Adrenal gland (tissue), 9 donors: ENCODE measurements at regions not wholly inside any gene's neighbourhood (a gene's known extent, or its start where the extent isn't known, plus 50 kb on each side); places are given as distances from the start of the nearest gene placed in this dataset.

Source experiments
- DNase-seq, 7 donors: peaks; one replicate each; pipeline ENCODE4 v3.0.0-alpha.2; 2019 to 2020
- H3K27ac ChIP-seq, 5 donors: fragments of 200-600 bp; sonication (generic) in 4 of 5; 1 replicate in 3 of 5; 2 replicates in 2 of 5; pipeline versions ENCODE4 v1.5.1 to v1.8.0; 2016 to 2020; ENCODE audit warnings: mild to moderate bottlenecking in 1 of 5
- H3K27me3 ChIP-seq: fragments of 200-600 bp; 2 replicates; pipeline ENCODE4 v1.8.0; 2021
- H3K36me3 ChIP-seq, 2 donors: fragments of 200-600 bp; replicated peaks in 1 of 2; 1 replicate in 1 of 2; 2 replicates in 1 of 2; pipeline versions ENCODE4 v1.5.1 to v1.8.0; 2018 to 2022
- H3K4me1 ChIP-seq, 2 donors: fragments of 200-600 bp; replicated peaks in 1 of 2; 1 replicate in 1 of 2; 2 replicates in 1 of 2; pipeline versions ENCODE4 v1.5.1 to v1.8.0; 2018 to 2021
- H3K4me3 ChIP-seq, 4 donors: fragments of 200-600 bp; sonication (generic) in 3 of 4; one replicate each; pipeline ENCODE4 v1.5.1; 2016 to 2018
- H3K9me3 ChIP-seq, 3 donors: fragments of 200-600 bp; sonication (generic) in 1 of 3; replicated peaks in 1 of 3; 1 replicate in 2 of 3; 2 replicates in 1 of 3; pipeline versions ENCODE4 v1.5.1 to v1.8.0; 2016 to 2021
- POLR2A ChIP-seq, 2 donors: fragments of 450-650 bp; IDR thresholded peaks; one replicate each; pipeline ENCODE4 v1.6.1; 2017; ENCODE audit warnings: antibody characterized with exemption in 2 of 2, mild to moderate bottlenecking in 2 of 2, moderate library complexity in 1 of 2
- WGBS, 4 donors: extraction: QIAGEN DNeasy Blood & Tissue Kit in 2 of 4; methylation state at CpG; one replicate each; pipeline versions ENCODE4 v1.1.5 to v1.1.7; 2013 to 2017; 5-methylcytosine and 5-hydroxymethylcytosine counted together
- intact Hi-C, 2 donors: fragments of 100-400 bp; cut with DNase I; formaldehyde crosslinking; loops; one replicate each; pipeline versions ENCODE4 v1.14.1 to v1.15.0; 2022 to 2023
- TF ChIP-seq, protein P1 (sequence below), 6 experiments: fragments of 450-650 bp in 4 of 6; fragments of 200-600 bp in 2 of 6; sonication (generic) in 1 of 6; IDR thresholded peaks; 1 replicate in 5 of 6; 2 replicates in 1 of 6; pipeline versions ENCODE4 v1.5.1 to v1.8.0; 2016 to 2021; ENCODE audit warnings: antibody characterized with exemption in 6 of 6, mild to moderate bottlenecking in 2 of 6, moderate library complexity in 1 of 6
- donor health status: healthy with polysubstance abuse.
- donor health status: Bipolar disorder and iron deficiency.
- donor health status: DM: yes; HTN: yes; CAD: no.
- donor health status: DM: no; HTN: no; CAD: no.
- donor health status: DM: no; HTN: no; CAD: no.

DNA sequence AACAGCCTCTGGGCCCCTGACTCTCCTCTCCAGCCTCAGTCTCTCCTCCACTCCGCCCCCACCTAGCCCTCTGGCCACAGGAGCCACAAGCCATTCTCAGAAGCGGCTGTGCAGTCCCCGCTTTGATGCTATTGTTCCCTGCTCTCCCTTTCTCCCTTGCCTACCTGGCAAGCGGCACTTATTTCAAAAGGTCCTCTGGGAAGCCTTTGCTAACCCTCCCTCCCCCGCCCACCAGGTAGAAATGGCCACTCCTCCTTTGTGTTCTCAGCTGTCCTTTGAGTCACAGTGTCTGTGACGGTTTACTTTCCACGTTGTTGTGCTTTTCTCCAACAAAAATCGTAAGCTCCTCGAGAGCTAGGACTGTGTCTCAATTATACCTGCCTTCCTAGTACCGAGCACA is 338.4 kb upstream of the PROX1 start:
- intact Hi-C loops = no loop called here
- Histone ChIP-seq H3K36me3 (no peaks in the 10 kb centered on the region), H3K27me3 (no peaks in the 10 kb centered on the region), H3K27ac (no peak overlapping the region), H3K4me3 (no peak overlapping the region), H3K4me1 (no peaks in the 10 kb centered on the region), H3K9me3 (no peaks in the 10 kb centered on the region)
- 81 to 91% (median 88%) methylated on average over 10 of the region's 10 CpGs for WGBS, 4 donors
- DNase-seq = no peak
- TF ChIP-seq, protein P1, sequence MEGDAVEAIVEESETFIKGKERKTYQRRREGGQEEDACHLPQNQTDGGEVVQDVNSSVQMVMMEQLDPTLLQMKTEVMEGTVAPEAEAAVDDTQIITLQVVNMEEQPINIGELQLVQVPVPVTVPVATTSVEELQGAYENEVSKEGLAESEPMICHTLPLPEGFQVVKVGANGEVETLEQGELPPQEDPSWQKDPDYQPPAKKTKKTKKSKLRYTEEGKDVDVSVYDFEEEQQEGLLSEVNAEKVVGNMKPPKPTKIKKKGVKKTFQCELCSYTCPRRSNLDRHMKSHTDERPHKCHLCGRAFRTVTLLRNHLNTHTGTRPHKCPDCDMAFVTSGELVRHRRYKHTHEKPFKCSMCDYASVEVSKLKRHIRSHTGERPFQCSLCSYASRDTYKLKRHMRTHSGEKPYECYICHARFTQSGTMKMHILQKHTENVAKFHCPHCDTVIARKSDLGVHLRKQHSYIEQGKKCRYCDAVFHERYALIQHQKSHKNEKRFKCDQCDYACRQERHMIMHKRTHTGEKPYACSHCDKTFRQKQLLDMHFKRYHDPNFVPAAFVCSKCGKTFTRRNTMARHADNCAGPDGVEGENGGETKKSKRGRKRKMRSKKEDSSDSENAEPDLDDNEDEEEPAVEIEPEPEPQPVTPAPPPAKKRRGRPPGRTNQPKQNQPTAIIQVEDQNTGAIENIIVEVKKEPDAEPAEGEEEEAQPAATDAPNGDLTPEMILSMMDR (IDR thresholded peaks at IDR 0.05) = no peak
- no peak for TF ChIP-seq POLR2A (IDR thresholded peaks at IDR 0.05)

DNA sequence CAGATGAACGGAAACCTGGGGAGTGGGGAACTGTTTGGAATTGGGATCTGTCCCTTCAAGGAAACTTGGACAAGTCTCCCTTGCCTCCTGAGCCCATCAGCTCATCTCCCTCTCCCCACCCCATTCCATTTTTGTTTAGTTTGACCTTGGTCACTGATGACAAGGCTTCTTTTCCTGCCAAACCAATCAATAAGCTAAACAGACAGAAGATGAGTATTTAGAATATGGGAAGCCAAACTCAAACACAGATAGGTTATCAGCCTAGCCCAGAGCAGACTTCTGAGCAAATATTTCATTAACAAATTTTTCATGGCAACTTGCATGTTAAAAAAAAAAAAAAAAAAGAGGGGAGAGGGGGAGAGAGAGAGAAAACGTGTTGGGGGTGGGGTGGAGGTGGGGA is 337.2 kb upstream of the PROX1 start:
- H3K36me3 ChIP-seq = no peaks in the 10 kb centered on the region
- no peaks in the 10 kb centered on the region for H3K9me3 ChIP-seq
- 57 to 83% (median 64%) methylated on average over 2 of the region's 2 CpGs for WGBS, 4 donors
- DNase-seq = no peak
- H3K4me1 ChIP-seq = no peaks in the 10 kb centered on the region
- intact Hi-C loops = no loop called here
- no peak overlapping the region for H3K4me3 ChIP-seq
- no peak overlapping the region for H3K27ac ChIP-seq
- H3K27me3 ChIP-seq = no peaks in the 10 kb centered on the region
- TF ChIP-seq, protein P1 (IDR thresholded peaks at IDR 0.05) = no peak
- TF ChIP-seq POLR2A (IDR thresholded peaks at IDR 0.05) = no peak

DNA sequence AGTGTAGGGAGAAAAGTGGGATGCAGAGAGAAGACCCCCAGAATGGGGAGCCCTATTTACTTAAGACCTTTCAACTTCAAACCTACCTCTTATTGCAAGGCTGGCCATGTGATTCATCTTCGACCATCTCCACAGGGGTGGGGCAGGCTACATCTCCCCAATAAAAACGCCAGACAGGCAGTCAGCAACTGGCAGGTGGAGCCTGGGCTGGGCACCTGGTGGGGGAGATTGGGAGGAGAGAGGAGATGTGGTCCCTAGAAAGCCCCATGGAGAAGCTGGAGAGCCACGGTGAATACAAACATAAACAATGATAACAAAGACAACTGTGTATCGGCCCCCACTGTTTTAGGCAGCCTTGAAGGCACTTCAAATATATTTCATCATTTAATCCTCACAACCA is 336.7 kb upstream of the PROX1 start:
- intact Hi-C loops = no loop called here
- no peaks in the 10 kb centered on the region for H3K4me1 ChIP-seq
- WGBS, 4 donors = 72 to 78% (median 75%) methylated on average over 4 of the region's 4 CpGs
- H3K27ac ChIP-seq = no peak overlapping the region
- DNase-seq = no peak
- no peaks in the 10 kb centered on the region for H3K27me3 ChIP-seq
- no peak for TF ChIP-seq POLR2A (IDR thresholded peaks at IDR 0.05)
- TF ChIP-seq, protein P1 (IDR thresholded peaks at IDR 0.05) = no peak
- no peaks in the 10 kb centered on the region for H3K9me3 ChIP-seq
- H3K4me3 ChIP-seq = no peak overlapping the region
- no peaks in the 10 kb centered on the region for H3K36me3 ChIP-seq

DNA sequence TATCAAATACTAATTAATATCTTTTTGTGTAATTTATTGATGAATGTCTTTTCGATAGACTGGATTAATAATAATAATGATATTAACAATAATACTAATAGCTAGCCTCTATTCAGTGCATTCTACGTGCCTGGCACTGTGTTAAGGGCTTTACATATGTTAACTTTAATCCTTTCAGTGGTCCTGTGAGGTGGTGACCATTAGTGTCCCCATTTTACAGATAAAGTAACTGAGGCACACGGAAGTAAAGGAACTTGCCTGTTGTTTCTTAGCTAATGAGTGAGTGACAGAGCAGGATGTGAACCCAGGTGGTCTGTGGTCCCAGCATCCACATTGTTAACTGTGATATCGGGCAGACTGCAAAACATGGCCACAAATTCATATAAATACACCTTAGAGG is 335.7 kb upstream of the PROX1 start:
- H3K4me1 ChIP-seq = no peaks in the 10 kb centered on the region
- H3K9me3 ChIP-seq = no peaks in the 10 kb centered on the region
- intact Hi-C loops = no loop called here
- H3K4me3 ChIP-seq = no peak overlapping the region
- H3K36me3 ChIP-seq = no peaks in the 10 kb centered on the region
- WGBS, 4 donors = 79 to 88% (median 85%) methylated on average over 4 of the region's 4 CpGs
- TF ChIP-seq POLR2A (IDR thresholded peaks at IDR 0.05) = no peak
- TF ChIP-seq, protein P1 (IDR thresholded peaks at IDR 0.05) = no peak
- no peaks in the 10 kb centered on the region for H3K27me3 ChIP-seq
- no peak overlapping the region for H3K27ac ChIP-seq
- no peak for DNase-seq
